Stimulated activated CD4-positive, alpha-beta T cell treated with anti-CD3 and anti-CD28 coated beads, Interleukin-12 subunit alpha, Interleukin-12 subunit beta, amount 100 ng/mL, for 24 hours (primary cell): ENCODE measurements at regions not wholly inside any gene's neighbourhood (a gene's known extent, or its start where the extent isn't known, plus 50 kb on each side); places are given as distances from the start of the nearest gene placed in this dataset.

Experiments
- DNase-seq, 2 experiments: peaks; one replicate each; pipeline ENCODE4 v3.0.0-alpha.2; 2020; ENCODE audit warnings: low read depth in 2 of 2

DNA sequence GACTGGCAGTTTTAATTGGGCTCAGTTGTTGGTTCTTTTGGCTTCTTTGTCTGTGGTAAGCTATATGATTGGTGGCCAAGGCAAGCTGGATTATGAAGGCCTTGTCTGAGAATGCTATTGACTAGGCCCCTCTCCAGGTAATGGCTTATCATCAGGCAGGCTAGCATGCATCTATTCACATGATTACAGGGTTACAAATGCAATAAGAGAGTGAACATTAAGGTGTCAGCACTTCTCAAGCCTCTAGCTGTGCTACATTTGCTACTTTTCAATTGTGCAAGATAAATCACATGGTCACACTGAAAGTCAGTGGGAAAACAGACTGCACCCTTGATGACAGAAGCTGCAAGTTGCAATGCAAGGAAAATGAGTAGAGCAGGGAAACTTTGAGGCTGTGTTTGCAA, 550.9 kb upstream of the TMPRSS15 start:
- DNase-seq: no peak

DNA sequence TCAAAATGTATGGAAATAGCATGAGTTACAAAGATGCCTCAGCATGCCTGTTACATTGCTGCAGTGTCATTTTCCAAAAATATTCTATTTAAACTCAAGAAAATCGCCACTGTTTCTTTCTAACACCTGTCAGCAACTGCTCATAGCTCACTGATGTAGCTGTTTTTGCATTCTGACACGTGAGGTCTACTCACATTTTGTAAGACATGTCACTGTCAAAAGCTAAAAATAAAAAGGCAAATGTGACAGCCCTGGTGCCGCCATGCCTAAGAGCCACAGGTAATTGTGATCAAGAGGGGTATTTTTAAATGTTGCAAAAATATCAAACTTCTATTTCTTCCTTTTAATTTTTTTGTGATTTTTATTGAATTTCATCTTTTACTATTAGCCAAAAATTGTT, 556.2 kb upstream of the TMPRSS15 start:
- no peak for DNase-seq

DNA sequence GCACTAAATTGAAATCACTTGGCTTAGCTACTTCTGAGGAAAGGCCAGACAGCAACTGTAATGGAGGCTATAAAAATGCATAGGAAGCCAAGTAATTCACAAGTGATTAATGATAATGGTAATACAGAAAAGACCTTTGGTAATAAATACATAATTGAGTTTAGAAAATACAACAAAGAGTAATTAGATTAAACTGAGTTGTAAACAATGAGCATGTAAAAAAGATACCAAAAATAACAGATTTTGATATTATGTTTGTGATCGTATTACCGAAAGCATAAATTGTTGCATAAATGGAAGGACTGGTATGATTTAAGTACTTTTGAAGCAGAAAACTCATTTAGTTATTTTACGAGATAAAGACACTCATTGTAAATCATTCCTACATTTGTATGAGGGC, 556.7 kb upstream of the TMPRSS15 start:
- DNase-seq: no peak

DNA sequence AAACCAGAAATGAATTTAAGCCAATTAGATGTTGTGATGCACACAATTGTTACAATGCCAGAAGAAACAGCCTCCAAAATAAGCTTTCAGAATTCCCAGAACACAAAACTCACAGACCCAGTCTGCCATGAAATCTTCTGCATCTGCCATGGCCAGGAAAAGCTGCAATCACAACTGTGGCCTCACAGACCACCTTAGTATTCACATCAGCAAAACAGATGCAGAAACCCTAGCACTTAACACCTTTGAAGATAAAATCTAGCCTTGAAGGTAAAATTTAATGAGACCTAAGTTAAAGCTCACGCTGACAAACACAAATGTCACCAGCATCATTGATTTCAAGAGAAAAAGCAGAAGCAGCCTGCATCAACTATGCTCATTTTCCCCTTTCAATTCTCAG, 566.8 kb upstream of the TMPRSS15 start:
- DNase-seq: no peak

DNA sequence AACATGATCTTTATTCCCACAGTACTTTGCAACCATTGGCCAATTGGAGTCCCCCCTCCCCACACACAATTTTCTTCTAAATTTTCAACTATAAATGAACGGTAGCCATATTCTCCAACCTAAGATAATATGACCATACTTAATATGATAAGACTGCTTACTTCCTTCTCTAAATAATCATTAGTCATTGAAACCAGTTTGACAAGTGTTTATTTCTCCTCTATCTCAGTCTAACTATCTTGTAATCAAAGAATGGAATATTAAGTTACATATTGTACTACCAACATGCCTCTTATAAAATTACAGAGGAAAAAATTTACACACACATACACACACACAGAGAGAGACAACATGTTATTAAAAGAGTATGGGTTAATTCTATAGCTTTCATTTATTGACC, 567.4 kb upstream of the TMPRSS15 start:
- no peak for DNase-seq

DNA sequence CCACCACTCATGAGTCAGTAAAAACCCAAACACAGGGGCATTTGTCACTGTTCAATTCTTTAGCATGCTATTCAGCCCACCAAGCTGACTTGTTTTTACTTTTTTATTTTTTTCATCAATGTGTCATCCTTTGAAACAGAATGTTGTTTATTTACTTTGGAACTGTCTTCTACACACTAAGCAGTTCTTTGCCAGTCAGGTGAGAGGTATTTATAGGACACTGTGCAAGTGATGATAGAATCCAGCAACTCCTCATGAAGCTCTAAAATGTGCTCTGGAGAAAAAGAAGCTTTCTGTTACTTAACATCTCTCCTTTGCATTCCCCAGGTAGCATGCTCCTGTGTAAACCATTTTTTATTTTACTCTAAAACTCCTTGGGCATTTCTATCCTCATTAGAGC, 582.0 kb upstream of the TMPRSS15 start:
- DNase-seq: no peak

DNA sequence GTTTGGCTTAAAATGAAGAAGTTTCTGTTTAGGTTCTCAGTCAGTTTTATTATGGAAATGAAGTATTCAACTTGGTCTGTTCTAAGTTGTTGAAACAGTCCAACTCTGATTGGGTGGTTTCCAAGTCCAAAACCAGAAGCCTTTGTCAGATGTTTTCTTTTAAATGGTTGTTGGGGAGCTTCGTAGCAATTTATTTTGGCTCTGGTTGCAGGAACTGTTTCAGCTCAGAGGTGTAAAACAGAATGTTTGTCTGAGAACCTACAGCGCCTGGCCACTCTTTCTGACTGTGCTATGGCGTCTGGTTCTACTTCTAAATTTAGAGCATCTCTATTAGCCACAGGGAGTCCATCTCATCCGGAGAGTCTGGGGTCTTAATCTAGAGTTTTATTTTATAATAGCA, 582.6 kb upstream of the TMPRSS15 start:
- DNase-seq: no peak

DNA sequence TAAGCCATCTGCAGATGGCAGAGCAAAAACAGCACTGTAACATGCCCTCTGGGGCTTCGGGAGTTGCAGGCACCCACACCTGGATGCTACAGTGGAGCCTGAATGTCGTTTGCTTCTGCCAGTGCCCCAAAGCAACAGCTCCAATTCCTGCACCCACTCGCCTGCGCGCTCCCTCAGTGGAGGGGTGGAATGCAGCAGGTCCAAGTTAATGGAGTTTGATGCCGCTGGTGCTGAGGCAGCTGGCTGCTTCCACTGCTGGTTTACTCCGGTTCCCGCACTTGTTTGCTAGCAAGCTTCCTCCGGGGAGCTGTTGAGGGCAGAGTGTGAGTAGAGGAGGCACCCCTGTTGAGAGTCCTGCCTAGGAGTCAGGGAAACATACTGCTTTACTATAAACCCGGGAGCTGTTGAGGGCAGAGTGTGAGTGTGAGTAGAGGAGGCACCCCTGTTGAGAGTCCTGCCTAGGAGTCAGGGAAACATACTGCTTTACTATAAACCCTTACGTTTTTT, 584.0 kb upstream of the TMPRSS15 start:
- no peak for DNase-seq

DNA sequence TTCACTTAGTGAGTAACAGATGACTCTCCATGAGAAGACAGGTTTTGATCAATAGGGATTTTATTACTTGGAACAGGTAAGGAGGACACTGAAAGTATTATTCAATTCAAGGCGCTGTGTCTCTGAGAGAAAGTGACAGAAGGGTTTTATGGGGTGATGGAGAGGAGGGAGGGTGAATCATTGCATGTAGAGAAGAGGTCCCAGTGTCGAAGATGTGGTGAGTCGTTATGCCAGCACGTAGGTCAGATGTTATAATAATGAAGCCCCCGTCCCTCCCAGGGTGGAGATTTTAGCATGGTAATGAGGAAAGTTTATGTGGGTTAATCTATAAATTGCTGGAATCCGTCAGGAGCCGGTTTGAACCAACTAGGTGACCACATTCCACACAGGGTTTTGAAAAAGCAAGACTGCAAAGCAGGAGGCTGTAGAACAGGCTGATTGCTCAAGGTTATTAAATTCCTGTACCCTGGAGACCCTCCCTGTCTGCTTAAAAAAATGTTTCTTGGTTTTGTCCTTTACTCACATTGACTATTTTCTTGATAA, 586.4 kb upstream of the TMPRSS15 start:
- no peak for DNase-seq

DNA sequence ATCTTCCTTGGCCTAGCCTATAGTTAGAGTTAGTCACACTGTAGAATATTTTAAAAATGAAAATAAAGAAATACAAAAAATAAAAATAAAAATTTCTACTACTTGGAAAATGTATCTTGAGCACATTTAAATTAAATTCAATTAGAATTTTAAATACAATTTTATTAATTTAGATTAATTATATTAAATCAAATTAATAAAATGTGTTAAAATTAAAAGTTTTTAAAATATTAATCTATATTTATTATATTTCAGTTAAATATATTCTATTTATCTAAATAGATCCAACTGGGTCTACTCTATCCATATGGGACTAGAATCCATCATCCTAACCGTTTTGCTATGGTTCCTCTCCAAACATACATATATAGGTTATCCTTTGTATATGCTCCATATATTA, 588.3 kb upstream of the TMPRSS15 start:
- DNase-seq: no peak

DNA sequence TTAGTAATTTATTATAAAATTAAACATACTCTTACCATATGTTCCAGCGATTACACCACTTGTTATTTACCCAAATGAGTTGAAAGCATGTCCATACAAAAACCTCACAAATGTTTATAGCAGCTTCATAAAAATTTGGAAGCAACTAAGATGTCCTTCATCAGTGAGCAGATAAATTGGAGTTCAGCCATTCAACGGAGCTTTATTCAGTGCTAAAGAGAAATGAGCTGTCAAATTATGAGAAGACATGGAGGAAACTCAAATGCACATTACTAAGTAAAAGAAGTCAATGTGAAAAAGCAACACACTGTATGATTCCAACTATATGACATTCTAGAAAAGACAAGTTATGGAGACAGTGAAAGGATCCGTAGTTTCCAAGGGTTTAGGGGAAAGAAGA, 606.7 kb upstream of the TMPRSS15 start:
- no peak for DNase-seq

DNA sequence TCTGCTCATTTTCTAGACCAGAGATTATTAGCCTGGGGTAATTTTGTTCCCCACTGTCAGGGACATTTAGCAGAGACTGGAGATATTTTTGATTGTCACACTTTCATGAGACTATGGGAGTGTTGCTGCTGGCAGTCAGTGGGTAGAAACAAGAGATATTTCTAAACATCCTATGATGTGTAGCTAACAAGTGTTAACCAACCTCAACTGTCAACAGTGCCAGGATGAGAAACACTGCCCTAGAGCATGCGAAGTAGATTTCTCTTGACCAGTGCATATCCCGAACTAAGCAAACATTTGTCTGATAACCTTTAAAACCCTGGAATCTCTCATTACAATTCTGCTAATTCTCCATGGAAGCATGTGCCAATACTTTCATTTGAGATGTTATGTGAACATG, 607.4 kb upstream of the TMPRSS15 start:
- no peak for DNase-seq

DNA sequence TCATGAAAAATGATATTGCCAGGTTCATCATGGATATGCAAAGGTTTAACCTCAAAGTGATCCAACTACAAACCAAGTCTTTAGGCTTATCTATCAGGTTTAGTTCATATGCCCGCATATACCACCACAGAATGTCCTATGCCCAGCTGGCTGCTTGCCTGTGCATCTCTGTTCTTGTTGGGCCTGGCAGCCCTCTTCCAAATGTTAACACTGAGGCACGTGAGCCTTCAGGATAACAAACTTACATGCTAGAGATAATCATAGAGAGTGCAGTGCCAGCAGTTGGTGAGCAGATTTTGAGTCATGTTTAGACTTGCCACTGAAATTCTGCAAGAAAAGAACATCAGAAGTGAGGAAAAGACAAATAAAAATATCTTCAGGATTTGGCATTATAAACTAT, 607.9 kb upstream of the TMPRSS15 start:
- DNase-seq: no peak

DNA sequence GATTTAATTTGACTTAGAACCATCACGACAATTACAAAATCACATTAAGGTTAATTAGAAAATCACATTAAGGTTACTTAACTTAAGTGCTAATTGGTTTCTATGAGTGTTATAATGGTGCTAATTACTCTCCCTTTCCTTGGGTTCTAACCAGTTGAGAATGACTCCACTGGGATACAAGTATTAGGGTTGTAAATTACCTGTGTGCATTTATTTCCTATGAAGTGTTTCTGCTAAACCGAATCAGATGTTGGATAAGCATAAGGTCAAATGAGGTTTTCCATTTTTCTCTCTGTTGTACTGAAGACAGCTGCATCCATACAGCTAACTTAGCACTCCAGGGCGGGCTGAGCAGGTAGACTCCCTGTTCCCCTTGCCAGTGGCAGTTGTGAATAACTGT, 610.3 kb upstream of the TMPRSS15 start:
- DNase-seq: no peak

DNA sequence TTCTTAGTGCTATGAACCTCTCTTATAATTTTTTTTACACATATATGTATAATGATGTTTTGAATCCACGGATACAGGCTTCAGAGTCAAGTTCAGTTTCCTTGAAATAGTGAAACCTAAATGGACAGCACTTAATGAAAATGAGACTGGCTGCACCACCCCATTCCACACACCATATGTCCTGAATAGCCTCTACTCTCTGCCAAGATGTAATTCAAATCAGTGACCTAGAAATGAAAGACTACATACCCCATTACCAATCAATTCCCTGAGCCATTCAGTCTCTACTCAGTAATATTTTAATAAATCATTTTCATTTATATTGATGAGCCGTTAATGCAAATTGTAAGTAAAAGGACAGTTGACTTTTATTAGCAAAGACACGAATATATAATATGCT, 614.9 kb upstream of the TMPRSS15 start:
- DNase-seq: no peak

DNA sequence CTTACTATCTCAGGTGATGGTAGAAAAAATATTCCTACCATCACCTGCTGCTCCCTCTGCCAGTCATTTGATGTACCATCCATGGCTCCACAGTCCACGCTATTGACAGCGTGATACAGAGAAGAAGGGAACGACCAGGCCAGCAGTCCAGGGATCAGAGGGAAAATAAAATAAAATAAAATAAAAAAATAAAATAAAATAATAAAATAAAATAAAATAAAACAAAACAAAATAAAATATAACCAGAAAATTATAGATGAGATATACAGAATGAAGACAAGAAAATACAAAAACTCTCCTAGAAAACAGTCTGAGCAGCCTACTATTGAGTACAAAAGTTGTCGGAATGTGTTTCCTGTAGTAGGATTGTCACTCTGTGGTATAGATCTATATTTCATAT, 619.4 kb upstream of the TMPRSS15 start:
- no peak for DNase-seq

DNA sequence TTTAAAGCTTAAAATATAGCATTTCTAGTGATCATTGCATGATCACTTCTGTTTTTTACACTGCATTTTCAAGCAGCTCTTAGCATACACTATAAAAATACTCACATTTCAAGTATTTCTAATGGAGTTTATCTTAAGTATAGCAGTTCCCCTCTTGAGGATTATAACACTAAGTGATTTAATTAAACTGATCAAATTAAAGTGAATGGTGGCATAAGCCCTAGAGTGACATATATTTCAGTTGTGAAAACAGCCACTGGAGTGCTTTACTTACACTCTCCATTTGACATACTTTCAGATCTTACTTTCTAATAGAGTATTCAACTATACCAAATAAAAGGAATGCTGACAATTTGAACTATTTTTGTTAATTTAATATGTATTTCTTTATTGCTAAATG, 623.3 kb upstream of the TMPRSS15 start:
- no peak for DNase-seq

DNA sequence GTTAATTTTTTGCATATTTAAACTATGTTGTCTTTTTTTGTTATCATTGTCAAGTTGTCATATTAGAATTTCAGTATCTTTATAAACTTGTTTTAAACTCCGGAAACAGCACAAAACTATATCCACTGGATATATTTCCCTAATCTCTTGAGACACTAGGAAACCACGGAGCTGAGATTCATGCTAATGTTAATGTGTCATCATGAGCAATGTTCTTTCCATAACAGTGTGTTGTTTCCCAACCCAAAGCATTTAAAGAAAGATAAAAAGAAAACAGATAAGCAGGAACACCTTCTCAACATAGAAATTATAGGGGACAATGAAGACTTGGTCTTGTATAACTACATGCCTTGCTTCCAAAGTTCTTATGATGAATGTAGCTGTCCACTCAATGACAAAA, 626.2 kb upstream of the TMPRSS15 start:
- DNase-seq: no peak

DNA sequence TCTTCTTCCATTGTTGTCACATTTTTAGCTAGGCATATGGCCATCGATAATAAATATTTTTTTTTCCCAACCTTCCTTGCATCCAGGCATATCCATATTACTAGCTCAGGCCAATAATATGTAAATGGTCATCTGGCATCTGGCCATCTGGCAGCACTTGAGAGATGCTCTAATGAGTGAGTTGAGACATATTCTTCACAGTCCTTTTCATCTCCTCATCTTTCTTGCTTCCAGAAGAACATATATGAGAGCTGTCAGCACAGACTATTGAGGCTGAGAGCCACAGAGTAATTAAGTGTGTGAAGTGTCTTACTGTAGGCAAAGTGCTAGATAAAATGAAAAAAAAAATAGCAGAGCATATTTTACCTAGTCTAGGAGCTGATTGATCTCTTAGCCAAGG, 628.4 kb upstream of the TMPRSS15 start:
- no peak for DNase-seq

DNA sequence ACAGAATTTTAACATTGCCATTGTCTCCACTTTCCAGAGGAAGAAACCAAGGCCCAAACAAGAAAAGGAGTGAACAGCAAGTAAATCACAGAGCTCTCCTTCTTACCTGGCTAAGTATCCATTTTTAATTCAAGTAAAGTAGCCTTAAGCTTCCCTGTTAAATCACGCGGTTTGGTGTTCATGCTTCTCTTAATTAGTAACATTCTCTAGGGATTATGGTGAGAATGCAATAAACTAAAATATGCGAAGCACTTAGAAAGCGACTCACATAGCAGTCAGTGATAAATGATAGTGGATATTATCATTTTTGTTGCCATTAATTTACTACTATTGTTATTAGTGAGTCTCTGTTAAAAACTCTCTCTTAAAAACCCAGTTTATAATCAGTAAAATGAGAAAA, 630.5 kb upstream of the TMPRSS15 start:
- no peak for DNase-seq

DNA sequence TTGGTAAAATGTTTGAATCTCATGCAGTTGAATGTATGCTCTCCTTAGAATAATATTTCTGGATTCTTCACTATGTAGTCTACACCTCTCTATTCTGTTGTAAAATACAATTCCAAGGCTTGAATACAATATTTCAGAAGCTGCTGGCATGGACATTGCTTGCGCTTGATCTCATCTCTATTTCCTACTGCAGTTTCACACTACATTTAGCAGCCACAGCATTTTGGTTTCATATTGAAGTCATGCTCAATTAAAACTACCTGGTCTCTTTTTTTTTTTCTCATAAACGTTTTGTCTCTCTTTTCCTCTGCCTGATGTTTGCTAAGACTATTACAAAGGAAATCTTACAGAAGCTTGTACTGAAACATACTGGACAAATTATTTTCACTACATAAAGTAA, 631.0 kb upstream of the TMPRSS15 start:
- DNase-seq: no peak

DNA sequence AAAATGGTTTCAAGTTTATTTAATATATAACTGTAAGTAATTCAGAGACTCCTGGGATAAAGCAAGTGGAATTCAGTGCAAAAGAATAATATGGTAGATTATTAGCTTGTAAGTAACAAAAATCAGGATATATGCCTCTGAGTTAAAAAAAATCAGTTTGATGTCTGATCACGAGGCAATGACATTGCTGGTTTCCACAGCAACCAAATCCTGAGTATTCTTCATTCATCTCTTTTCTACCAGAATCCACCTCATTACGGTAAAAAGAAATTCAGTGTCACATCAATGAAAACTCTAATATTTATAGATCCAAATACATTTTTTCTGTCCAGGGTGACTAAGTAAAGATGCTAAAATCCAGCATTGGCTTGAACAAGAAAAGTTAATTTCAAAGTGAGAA, 642.3 kb upstream of the TMPRSS15 start:
- DNase-seq: no peak

DNA sequence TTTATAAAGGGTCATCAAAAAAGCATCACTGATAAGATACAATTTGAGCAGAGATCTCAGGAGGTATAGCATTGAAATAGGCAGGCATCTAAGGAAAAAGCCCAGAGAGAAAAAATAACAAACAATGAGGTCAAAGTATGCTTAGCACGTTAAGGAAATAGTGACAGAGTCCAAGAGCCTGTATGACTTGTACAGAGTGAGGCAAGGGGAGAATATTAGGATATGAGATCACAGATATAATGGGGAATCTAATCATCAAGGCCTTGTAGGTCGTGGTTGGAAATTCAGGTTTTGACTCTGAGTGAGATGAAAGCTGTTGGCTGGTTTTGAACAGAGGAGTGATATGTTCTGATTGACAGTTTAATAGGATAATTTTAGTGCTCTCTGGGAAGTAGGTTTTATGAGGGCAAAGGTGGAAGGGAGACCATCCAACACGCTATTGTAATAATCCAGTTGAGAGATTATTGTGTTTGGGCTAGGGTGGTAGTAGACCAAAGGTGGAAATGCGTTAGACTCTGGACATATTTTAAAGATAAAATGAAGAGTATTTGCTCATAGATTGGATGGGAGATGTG, 644.6 kb upstream of the TMPRSS15 start:
- DNase-seq: no peak

DNA sequence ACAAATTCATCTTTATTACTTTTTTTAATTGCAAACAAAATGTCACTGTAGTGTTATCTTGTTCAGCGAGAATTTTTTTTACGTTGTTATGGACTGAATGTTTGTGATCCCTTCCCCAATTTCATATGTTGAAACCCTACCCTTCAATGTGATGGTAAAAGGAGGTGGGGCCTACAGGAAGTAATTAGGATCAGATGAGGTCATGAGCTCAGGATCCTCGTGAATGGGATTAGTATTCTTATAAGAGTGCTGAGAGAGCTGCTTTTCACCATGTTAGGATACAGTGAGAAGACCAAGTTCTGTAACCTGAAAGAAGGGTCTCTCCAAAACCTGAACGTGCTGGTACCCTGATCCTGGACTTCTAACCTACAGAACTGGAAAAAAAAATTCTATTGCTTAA, 646.0 kb upstream of the TMPRSS15 start:
- DNase-seq: no peak
